ENCODE measurements at regions not wholly inside any gene's neighbourhood (a gene's known extent, or its start where the extent isn't known, plus 50 kb on each side); places are given as distances from the start of the nearest gene placed in this dataset.

DNA sequence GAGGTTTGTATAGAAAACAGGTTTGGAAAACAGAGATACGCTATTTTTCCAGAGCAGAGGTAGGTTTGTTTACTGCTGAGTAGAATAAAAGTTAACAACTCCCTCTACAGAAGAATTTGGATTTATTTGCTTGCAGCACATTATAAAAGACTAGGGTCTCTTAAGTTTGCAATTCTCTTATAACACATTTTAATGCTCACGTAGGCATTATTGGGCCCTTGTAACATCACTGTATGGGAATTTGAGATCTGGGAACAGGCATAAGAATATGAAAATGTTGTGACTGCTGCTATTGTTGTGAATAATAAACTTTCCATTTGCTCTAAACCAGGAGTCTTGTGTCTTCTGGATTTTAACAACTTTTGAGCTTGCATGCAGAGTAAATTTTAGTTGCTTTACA, 128.3 kb upstream of the CADM2 start (continued):
- TF ChIP-seq, protein P1, sequence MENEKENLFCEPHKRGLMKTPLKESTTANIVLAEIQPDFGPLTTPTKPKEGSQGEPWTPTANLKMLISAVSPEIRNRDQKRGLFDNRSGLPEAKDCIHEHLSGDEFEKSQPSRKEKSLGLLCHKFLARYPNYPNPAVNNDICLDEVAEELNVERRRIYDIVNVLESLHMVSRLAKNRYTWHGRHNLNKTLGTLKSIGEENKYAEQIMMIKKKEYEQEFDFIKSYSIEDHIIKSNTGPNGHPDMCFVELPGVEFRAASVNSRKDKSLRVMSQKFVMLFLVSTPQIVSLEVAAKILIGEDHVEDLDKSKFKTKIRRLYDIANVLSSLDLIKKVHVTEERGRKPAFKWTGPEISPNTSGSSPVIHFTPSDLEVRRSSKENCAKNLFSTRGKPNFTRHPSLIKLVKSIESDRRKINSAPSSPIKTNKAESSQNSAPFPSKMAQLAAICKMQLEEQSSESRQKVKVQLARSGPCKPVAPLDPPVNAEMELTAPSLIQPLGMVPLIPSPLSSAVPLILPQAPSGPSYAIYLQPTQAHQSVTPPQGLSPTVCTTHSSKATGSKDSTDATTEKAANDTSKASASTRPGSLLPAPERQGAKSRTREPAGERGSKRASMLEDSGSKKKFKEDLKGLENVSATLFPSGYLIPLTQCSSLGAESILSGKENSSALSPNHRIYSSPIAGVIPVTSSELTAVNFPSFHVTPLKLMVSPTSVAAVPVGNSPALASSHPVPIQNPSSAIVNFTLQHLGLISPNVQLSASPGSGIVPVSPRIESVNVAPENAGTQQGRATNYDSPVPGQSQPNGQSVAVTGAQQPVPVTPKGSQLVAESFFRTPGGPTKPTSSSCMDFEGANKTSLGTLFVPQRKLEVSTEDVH (IDR thresholded peaks at IDR 0.05; ENCODE audit: low read depth, partially characterized antibody): no peak
- no peak for TF ChIP-seq TCF12 (IDR thresholded peaks at IDR 0.05; ENCODE audit: low read depth, low read length)

DNA sequence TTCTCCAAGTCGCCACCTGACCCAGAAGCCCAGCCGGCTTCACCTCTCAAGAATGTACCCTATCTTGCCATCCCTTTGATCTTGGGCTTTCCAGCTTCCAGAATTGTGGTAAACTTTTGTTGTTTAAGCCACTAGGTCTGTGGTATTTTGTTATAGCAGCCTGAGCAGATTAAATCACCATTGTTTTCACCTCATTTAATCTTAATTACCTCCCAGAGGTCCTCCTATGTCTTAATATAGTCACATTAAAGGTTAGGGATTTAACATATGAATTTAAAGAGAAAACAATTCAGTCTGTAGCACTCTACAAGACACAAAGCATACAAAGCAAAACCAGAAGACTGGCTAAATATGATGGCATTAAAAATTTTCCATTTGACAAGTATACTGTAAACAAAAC, 123.4 kb upstream of the CADM2 start:
- POLR2A ChIA-PET: no interaction called here
- Histone ChIP-seq H3K9me3 (replicated peaks; ENCODE audit: control insufficient read depth, insufficient read depth, low read length) (no peaks in the 10 kb centered on the region), H3K36me3 (ENCODE audit: control insufficient read depth in 2 of 2, insufficient read depth in 2 of 2, low read length in 1 of 2) (no peaks in the 10 kb centered on the region), H3K4me3 (no peak overlapping the region), H3K79me2 (ENCODE audit: control insufficient read depth, insufficient read depth, low read length) (no peaks in the 10 kb centered on the region), H4K20me1 (ENCODE audit: control insufficient read depth, insufficient read depth) (no peaks in the 10 kb centered on the region), H3K27ac (ENCODE audit: control insufficient read depth, insufficient read depth) (no peak overlapping the region), H3K9ac (ENCODE audit: control insufficient read depth, insufficient read depth, low read length) (no peak overlapping the region), H2AFZ (ENCODE audit: control insufficient read depth, low read depth, low read length) (no peak overlapping the region), H3K4me1 (ENCODE audit: control insufficient read depth, insufficient read depth, low read length) (no peaks in the 10 kb centered on the region), H3K4me2 (ENCODE audit: control insufficient read depth, insufficient read depth) (no peak overlapping the region), H3K27me3 (replicated peaks in 1 of 2; ENCODE audit: control insufficient read depth in 2 of 2, insufficient read depth in 2 of 2, low read length in 1 of 2) (no peaks in the 10 kb centered on the region)
- SMC1A ChIA-PET (ENCODE audit: uncharacterized antibody, unreplicated experiment): interaction anchor here (1.1 kb wide), 1 partner anchor 8 kb away, joined by 3 read pairs; no protein-coding TSS in a partner anchor
- RAD21 ChIA-PET (ENCODE audit: unreplicated experiment): no interaction called here
- intact Hi-C loops (cut with micrococcal nuclease; ENCODE audit: unreplicated experiment): no loop called here
- CTCF ChIA-PET: no interaction called here
- WGBS (ENCODE audit: insufficient coverage, insufficient replicate concordance, low lambda C conversion rate, missing lambda C conversion rate): 56% methylated on average over 2 of the region's 2 CpGs
- FAIRE-seq: no peak
- BruUV-seq (replicated peaks): no TSS peak
- in situ Hi-C loops (cut with MboI): no loop called here
- DNase-seq (ENCODE audit: low read depth, low spot score): no peak
- no peak for ATAC-seq
- no peak for TF ChIP-seq CEBPB (IDR thresholded peaks at IDR 0.05; ENCODE audit: borderline replicate concordance in 1 of 2, low read depth in 2 of 2, low read length in 2 of 2)
- no peak for TF ChIP-seq ZNF622 (IDR thresholded peaks at IDR 0.05)
- TF ChIP-seq CREB1 (IDR thresholded peaks at IDR 0.05; ENCODE audit: low read depth): no peak
- TF ChIP-seq STAT3 (IDR thresholded peaks at IDR 0.05; ENCODE audit: low read depth, low read length): no peak
- no peak for TF ChIP-seq HDAC2 (IDR thresholded peaks at IDR 0.05)
- TF ChIP-seq, protein P2, sequence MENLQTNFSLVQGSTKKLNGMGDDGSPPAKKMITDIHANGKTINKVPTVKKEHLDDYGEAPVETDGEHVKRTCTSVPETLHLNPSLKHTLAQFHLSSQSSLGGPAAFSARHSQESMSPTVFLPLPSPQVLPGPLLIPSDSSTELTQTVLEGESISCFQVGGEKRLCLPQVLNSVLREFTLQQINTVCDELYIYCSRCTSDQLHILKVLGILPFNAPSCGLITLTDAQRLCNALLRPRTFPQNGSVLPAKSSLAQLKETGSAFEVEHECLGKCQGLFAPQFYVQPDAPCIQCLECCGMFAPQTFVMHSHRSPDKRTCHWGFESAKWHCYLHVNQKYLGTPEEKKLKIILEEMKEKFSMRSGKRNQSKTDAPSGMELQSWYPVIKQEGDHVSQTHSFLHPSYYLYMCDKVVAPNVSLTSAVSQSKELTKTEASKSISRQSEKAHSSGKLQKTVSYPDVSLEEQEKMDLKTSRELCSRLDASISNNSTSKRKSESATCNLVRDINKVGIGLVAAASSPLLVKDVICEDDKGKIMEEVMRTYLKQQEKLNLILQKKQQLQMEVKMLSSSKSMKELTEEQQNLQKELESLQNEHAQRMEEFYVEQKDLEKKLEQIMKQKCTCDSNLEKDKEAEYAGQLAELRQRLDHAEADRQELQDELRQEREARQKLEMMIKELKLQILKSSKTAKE (IDR thresholded peaks at IDR 0.05; ENCODE audit: low read depth, poor library complexity, severe bottlenecking): no peak
- no peak for TF ChIP-seq TARDBP (IDR thresholded peaks at IDR 0.05; ENCODE audit: borderline replicate concordance)
